K562 (cell line): ENCODE measurements at regions not wholly inside any gene's neighbourhood (a gene's known extent, or its start where the extent isn't known, plus 50 kb on each side); places are given as distances from the start of the nearest gene placed in this dataset.

Experiments
- CTCF ChIP-seq, 3 experiments: IDR thresholded peaks in 2 of 3; conservative IDR thresholded peaks in 1 of 3; 2 replicates each; pipeline ENCODE4 v1.5.1; 2011 to 2012; ENCODE audit warnings: low read length in 3 of 3, mild to moderate bottlenecking in 3 of 3, control low read depth in 2 of 3, improper control_type of control experiment in 1 of 3, inconsistent platforms in 1 of 3, low read depth in 1 of 3, mixed read lengths in 1 of 3, moderate library complexity in 1 of 3; ENCODE audit not compliant: insufficient read depth in 2 of 3
- EZH2 ChIP-seq: IDR thresholded peaks from 2 replicates; pipeline ENCODE4 v1.6.1; 2012; ENCODE audit warnings: low read depth, mild to moderate bottlenecking, inconsistent platforms, low read length, borderline replicate concordance
- SP2 ChIP-seq: IDR thresholded peaks from 2 replicates; pipeline ENCODE4 v1.6.1; 2011; ENCODE audit warnings: mild to moderate bottlenecking, low read depth, low read length, moderate library complexity; ENCODE audit not compliant: poor library complexity, severe bottlenecking; ENCODE audit errors: extremely low read depth
- YY1 ChIP-seq, 3 experiments: IDR thresholded peaks; 2 replicates each; pipeline ENCODE4 v1.6.1; 2011; ENCODE audit warnings: low read length in 2 of 3, mild to moderate bottlenecking in 2 of 3, moderate library complexity in 2 of 3, borderline replicate concordance in 1 of 3, control low read depth in 1 of 3, low read depth in 1 of 3; ENCODE audit not compliant: insufficient read depth in 3 of 3, insufficient replicate concordance in 2 of 3, control insufficient read depth in 1 of 3, insufficient read length in 1 of 3; ENCODE audit errors: extremely low read depth in 1 of 3

GRCh38 chr3:105130911-105131310 lies 235.8 kb upstream of the ALCAM start:
- TF ChIP-seq EZH2 = no peak
- no peak for TF ChIP-seq SP2
- no peak for TF ChIP-seq CTCF (IDR thresholded peaks at IDR 0.05 in 2 of 3, conservative IDR thresholded peaks at IDR 0.05 in 1 of 3; ENCODE audit: insufficient read depth in 2 of 3, low read depth in 1 of 3, low read length in 3 of 3)
- no peak for TF ChIP-seq YY1 (IDR thresholded peaks at IDR 0.05; ENCODE audit: borderline replicate concordance in 1 of 3, control insufficient read depth in 1 of 3, extremely low read depth in 1 of 3, insufficient read depth in 3 of 3, insufficient read length in 1 of 3, insufficient replicate concordance in 2 of 3, low read depth in 1 of 3, low read length in 2 of 3)
